ENCODE measurements at regions not wholly inside any gene's neighbourhood (a gene's known extent, or its start where the extent isn't known, plus 50 kb on each side); places are given as distances from the start of the nearest gene placed in this dataset.

GRCh38 chr13:107124730-107125129 is 556.8 kb upstream of the ARGLU1 start (continued):
- TF ChIP-seq ZSCAN4 (tag by site-specific recombination; IDR thresholded peaks at IDR 0.05) = no peak
- TF ChIP-seq ZNF768 (tag by site-specific recombination; IDR thresholded peaks at IDR 0.05) = no peak
- no peak for TF ChIP-seq ZNF629 (tag by site-specific recombination; IDR thresholded peaks at IDR 0.05)
- no peak for TF ChIP-seq ZNF335 (tag by site-specific recombination; conservative IDR thresholded peaks at IDR 0.05)
- TF ChIP-seq ZNF843 (tag by site-specific recombination; IDR thresholded peaks at IDR 0.05) = no peak
- no peak for TF ChIP-seq ZFP3 (tag by site-specific recombination; IDR thresholded peaks at IDR 0.05; ENCODE audit: low read depth)
- TF ChIP-seq ZNF501 (tag by site-specific recombination; IDR thresholded peaks at IDR 0.05) = no peak
- no peak for TF ChIP-seq ZNF561 (tag by site-specific recombination; IDR thresholded peaks at IDR 0.05; ENCODE audit: borderline replicate concordance)
- TF ChIP-seq ZNF274 (IDR thresholded peaks at IDR 0.05; ENCODE audit: low read length) = no peak
- no peak for TF ChIP-seq ZNF274 (tag by site-specific recombination; IDR thresholded peaks at IDR 0.05; ENCODE audit: borderline replicate concordance)
- TF ChIP-seq PATZ1 (tag by site-specific recombination; IDR thresholded peaks at IDR 0.05) = no peak
- TF ChIP-seq ZNF473 (tag by site-specific recombination; IDR thresholded peaks at IDR 0.05) = no peak
- no peak for TF ChIP-seq HIC1 (tag by site-specific recombination; IDR thresholded peaks at IDR 0.05)

GRCh38 chr13:107124129-107124718 is 556.3 kb upstream of the ARGLU1 start:
- no peak overlapping the region for H3K4me3 ChIP-seq (ENCODE audit: low read depth, low read length)
- ChIA-PET POLR2A (no interaction called here), CTCF (interaction anchor here (0.6 to 0.8 kb wide), 5 partner anchors 18 to 1054 kb away, joined by 3 read pairs; no protein-coding TSS in a partner anchor)
- H3K4me1 ChIP-seq (ENCODE audit: control insufficient read depth, insufficient read depth, low read length) = no peaks in the 10 kb centered on the region
- TF ChIP-seq ZNF654 (tag by site-specific recombination; IDR thresholded peaks at IDR 0.05; ENCODE audit: low read depth) (peak; percentile 49), SALL2 (tag by site-specific recombination; IDR thresholded peaks at IDR 0.05; ENCODE audit: borderline replicate concordance) (no peak)
- H3K36me3 ChIP-seq (ENCODE audit: control insufficient read depth in 2 of 2, insufficient read depth in 1 of 2, low read length in 2 of 2) = no peaks in the 10 kb centered on the region
- H3K27ac ChIP-seq (ENCODE audit: extremely low read depth, low read depth, low read length) = no peak overlapping the region
- H3K9me3 ChIP-seq (ENCODE audit: control insufficient read depth, insufficient read depth, low read depth, low read length) = no peaks in the 10 kb centered on the region

- ChIA-PET CTCF (interaction anchor here (0.6 to 0.7 kb wide), 2 partner anchors 201 to 218 kb away, joined by 3 to 4 read pairs; no protein-coding TSS in a partner anchor), POLR2A (no interaction called here)
- Histone ChIP-seq H3K9me3 (ENCODE audit: control insufficient read depth, insufficient read depth, low read depth, low read length) (no peaks in the 10 kb centered on the region), H3K4me1 (ENCODE audit: control insufficient read depth, insufficient read depth, low read length) (no peaks in the 10 kb centered on the region), H3K4me3 (ENCODE audit: low read depth, low read length) (no peak overlapping the region), H3K27ac (ENCODE audit: extremely low read depth, low read depth, low read length) (no peak overlapping the region), H3K36me3 (ENCODE audit: control insufficient read depth in 2 of 2, insufficient read depth in 1 of 2, low read length in 2 of 2) (no peaks in the 10 kb centered on the region)
- TF ChIP-seq ZNF146 (tag by site-specific recombination; IDR thresholded peaks at IDR 0.05) = no peak
- no peak for TF ChIP-seq KLF1 (tag by site-specific recombination; IDR thresholded peaks at IDR 0.05)
- no peak for TF ChIP-seq ZNF394 (tag by site-specific recombination; IDR thresholded peaks at IDR 0.05; ENCODE audit: borderline replicate concordance)
- no peak for TF ChIP-seq ZNF660 (tag by site-specific recombination; IDR thresholded peaks at IDR 0.05)
- no peak for TF ChIP-seq ZNF114 (tag by site-specific recombination; IDR thresholded peaks at IDR 0.05)
- TF ChIP-seq BCL11B (tag by site-specific recombination; IDR thresholded peaks at IDR 0.05; ENCODE audit: low read depth) = no peak
- no peak for TF ChIP-seq SCRT2 (tag by site-specific recombination; IDR thresholded peaks at IDR 0.05)
- no peak for TF ChIP-seq KLF17 (tag by site-specific recombination; IDR thresholded peaks at IDR 0.05)
- TF ChIP-seq ZNF174 (tag by site-specific recombination; IDR thresholded peaks at IDR 0.05) = no peak
- TF ChIP-seq ZNF426 (tag by site-specific recombination; IDR thresholded peaks at IDR 0.05) = no peak
Measured at GRCh38 chr13:107121793-107122192, 553.9 kb upstream of the ARGLU1 start.
